Nephron (organoid): ENCODE measurements at regions not wholly inside any gene's neighbourhood (a gene's known extent, or its start where the extent isn't known, plus 50 kb on each side); places are given as distances from the start of the nearest gene placed in this dataset.

ENCODE experiments used
- H3K27ac Mint-ChIP-seq, 3 experiments: 2 replicates each; pipeline ENCODE4 v1.8.0; 2020; ENCODE audit warnings: mixed read lengths in 3 of 3, mild to moderate bottlenecking in 2 of 3, moderate library complexity in 1 of 3
- H3K27me3 Mint-ChIP-seq: 2 replicates; pipeline ENCODE4 v1.8.0; 2021; ENCODE audit warnings: low read depth, mild to moderate bottlenecking, moderate library complexity, mixed read lengths
- H3K36me3 Mint-ChIP-seq: 2 replicates; pipeline ENCODE4 v1.8.0; 2020; ENCODE audit warnings: low read depth, mixed read lengths
- H3K4me1 Mint-ChIP-seq: 2 replicates; pipeline ENCODE4 v1.8.0; 2020; ENCODE audit warnings: mixed read lengths
- H3K4me3 Mint-ChIP-seq, 3 experiments: 2 replicates each; pipeline ENCODE4 v1.8.0; 2020; ENCODE audit warnings: mild to moderate bottlenecking in 3 of 3, mixed read lengths in 3 of 3, moderate library complexity in 2 of 3
- H3K9me3 Mint-ChIP-seq: 2 replicates; pipeline ENCODE4 v1.8.0; 2020; ENCODE audit warnings: mixed read lengths
- TF ChIP-seq, protein P1 (sequence below), 3 experiments: fragments of 200-600 bp; sonication (generic); IDR thresholded peaks; one replicate each; pipeline ENCODE4 v1.5.0; 2021; ENCODE audit warnings: antibody characterized with exemption in 3 of 3; ENCODE audit not compliant: unreplicated experiment in 3 of 3

- no peak overlapping the region for H3K27ac Mint-ChIP-seq
- no peaks in the 10 kb centered on the region for H3K36me3 Mint-ChIP-seq
- H3K27me3 Mint-ChIP-seq = peaks cover 71% of the 10 kb centered on the region
- TF ChIP-seq, protein P1, sequence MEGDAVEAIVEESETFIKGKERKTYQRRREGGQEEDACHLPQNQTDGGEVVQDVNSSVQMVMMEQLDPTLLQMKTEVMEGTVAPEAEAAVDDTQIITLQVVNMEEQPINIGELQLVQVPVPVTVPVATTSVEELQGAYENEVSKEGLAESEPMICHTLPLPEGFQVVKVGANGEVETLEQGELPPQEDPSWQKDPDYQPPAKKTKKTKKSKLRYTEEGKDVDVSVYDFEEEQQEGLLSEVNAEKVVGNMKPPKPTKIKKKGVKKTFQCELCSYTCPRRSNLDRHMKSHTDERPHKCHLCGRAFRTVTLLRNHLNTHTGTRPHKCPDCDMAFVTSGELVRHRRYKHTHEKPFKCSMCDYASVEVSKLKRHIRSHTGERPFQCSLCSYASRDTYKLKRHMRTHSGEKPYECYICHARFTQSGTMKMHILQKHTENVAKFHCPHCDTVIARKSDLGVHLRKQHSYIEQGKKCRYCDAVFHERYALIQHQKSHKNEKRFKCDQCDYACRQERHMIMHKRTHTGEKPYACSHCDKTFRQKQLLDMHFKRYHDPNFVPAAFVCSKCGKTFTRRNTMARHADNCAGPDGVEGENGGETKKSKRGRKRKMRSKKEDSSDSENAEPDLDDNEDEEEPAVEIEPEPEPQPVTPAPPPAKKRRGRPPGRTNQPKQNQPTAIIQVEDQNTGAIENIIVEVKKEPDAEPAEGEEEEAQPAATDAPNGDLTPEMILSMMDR (IDR thresholded peaks at IDR 0.05; ENCODE audit: unreplicated experiment in 3 of 3) = no peak
- H3K9me3 Mint-ChIP-seq = peaks cover 2% of the 10 kb centered on the region
- H3K4me1 Mint-ChIP-seq = peaks cover 13% of the 10 kb centered on the region
- peak overlapping the region in 1 of 3 experiments; percentile 26 for H3K4me3 Mint-ChIP-seq
Measured at GRCh38 chr20:36090223-36090622, 64.3 kb upstream of the EPB41L1 start.

GRCh38 chr20:36091561-36092397 is 62.8 kb upstream of the EPB41L1 start:
- Mint-ChIP-seq H3K4me3 (peak overlapping the region; percentile 70 to 78 (median 75)), H3K27me3 (peaks cover 61% of the 10 kb centered on the region), H3K9me3 (no peaks in the 10 kb centered on the region), H3K4me1 (peaks cover 18% of the 10 kb centered on the region), H3K27ac (peak overlapping the region in 2 of 3 experiments; percentile 1 to 10), H3K36me3 (no peaks in the 10 kb centered on the region)
- TF ChIP-seq, protein P1 (IDR thresholded peaks at IDR 0.05; ENCODE audit: unreplicated experiment in 3 of 3) = no peak

- TF ChIP-seq, protein P1 (IDR thresholded peaks at IDR 0.05; ENCODE audit: unreplicated experiment in 3 of 3) = no peak
- Mint-ChIP-seq H3K4me1 (peaks cover 21% of the 10 kb centered on the region), H3K4me3 (peak overlapping the region; percentile 94 to 96 (median 94)), H3K9me3 (no peaks in the 10 kb centered on the region), H3K27ac (peak overlapping the region; percentile 64 to 93 (median 90)), H3K27me3 (peaks cover 60% of the 10 kb centered on the region), H3K36me3 (no peaks in the 10 kb centered on the region)
Measured at GRCh38 chr20:36092398-36093024, 62.0 kb upstream of the EPB41L1 start.

DNA sequence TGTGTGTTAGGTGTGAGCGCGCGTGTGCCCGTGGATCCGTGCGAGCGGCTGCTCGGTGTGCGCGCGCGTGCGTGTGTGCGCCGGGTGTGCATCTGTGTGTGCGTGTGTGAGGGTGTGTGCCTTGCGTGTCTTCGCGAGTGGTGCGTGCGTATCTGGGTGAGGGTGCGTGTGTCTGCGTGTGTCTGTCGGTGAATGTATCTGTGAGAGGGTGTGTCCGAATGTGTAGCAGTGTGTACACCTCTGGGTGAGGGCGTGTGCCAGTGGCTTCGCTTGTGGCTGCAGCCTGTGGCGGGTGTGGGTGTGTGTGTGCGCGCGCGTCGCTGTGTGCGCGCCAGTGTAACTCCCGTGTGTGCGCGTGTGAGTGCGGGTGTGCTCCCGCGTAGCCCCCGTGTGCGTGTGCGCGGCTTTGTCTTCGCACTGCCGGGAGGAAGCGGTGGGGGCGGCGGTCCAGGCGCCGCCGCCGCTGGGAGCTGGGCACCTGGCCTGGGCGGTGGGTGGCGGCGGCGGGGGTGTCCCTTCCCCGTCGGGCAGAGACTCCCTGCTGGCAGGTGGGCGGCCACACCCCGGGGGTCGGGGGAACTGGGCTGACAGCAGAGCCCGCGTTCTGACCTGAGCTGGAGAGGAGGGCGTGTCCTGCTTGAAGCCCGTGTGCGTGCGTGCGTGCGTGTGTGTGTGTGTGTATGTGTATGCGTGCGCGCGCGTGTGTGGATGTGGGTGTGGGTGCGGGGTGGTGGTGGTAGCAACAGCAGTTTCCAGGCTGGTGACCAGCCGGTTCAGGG is 61.3 kb upstream of the EPB41L1 start:
- Mint-ChIP-seq H3K4me1 (peaks cover 25% of the 10 kb centered on the region), H3K27ac (peak overlapping the region; percentile 84 to 93 (median 90)), H3K9me3 (no peaks in the 10 kb centered on the region), H3K36me3 (no peaks in the 10 kb centered on the region), H3K27me3 (peaks cover 55% of the 10 kb centered on the region), H3K4me3 (peak overlapping the region; percentile 94 to 96 (median 94))
- TF ChIP-seq, protein P1 (IDR thresholded peaks at IDR 0.05; ENCODE audit: unreplicated experiment in 3 of 3) = no peak

- Mint-ChIP-seq H3K27me3 (peaks cover 49% of the 10 kb centered on the region), H3K4me1 (peaks cover 29% of the 10 kb centered on the region), H3K9me3 (no peaks in the 10 kb centered on the region), H3K36me3 (no peaks in the 10 kb centered on the region), H3K27ac (peak overlapping the region; percentile 83 to 90 (median 84)), H3K4me3 (peak overlapping the region; percentile 94 to 96 (median 94))
- TF ChIP-seq, protein P1 (IDR thresholded peaks at IDR 0.05; ENCODE audit: unreplicated experiment in 3 of 3) = no peak
Measured at GRCh38 chr20:36093804-36094145, 60.8 kb upstream of the EPB41L1 start.
